ENCODE measurements at regions not wholly inside any gene's neighbourhood (a gene's known extent, or its start where the extent isn't known, plus 50 kb on each side); places are given as distances from the start of the nearest gene placed in this dataset.

DNA sequence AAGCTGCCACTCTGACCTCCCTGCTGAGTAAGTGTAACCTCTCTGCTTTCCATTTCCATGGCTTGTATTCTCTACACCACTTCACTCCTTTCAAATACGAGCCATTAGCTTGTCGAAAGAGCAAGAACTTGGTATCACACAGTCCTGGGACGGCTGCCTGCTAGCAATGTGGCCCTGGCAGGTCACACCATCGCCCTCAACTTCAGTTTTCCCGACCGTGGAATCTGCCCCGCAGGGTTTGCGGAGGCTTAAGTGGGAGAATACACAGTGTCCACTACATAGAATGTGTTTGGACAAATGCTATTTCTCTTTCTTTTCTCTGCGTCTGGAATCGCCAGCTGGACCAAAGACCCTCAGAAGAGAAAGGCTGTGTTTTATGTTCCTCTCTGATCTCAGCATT, 78.6 kb upstream of the STOX2 start:
- no peak for DNase-seq (ENCODE audit: low spot score in 2 of 2)
- H3K27me3 ChIP-seq (ENCODE audit: low read depth) = no peaks in the 10 kb centered on the region
- H3K36me3 ChIP-seq (replicated peaks) = no peaks in the 10 kb centered on the region
- no peaks in the 10 kb centered on the region for H3K9me3 ChIP-seq
- H3K4me3 ChIP-seq = no peak overlapping the region
- no peaks in the 10 kb centered on the region for H3K4me1 ChIP-seq
- in situ Hi-C loops (cut with MboI; ENCODE audit: low sequenced_read_pairs) = no loop called here

GRCh38 chr4:183828125-183828524, 77.0 kb upstream of the STOX2 start:
- in situ Hi-C loops (cut with MboI; ENCODE audit: low sequenced_read_pairs) = no loop called here
- Histone ChIP-seq H3K27me3 (ENCODE audit: low read depth) (no peaks in the 10 kb centered on the region), H3K9me3 (no peaks in the 10 kb centered on the region), H3K4me3 (no peak overlapping the region), H3K36me3 (replicated peaks) (no peaks in the 10 kb centered on the region), H3K4me1 (no peaks in the 10 kb centered on the region)
- no peak for DNase-seq (ENCODE audit: low spot score in 2 of 2)

DNA sequence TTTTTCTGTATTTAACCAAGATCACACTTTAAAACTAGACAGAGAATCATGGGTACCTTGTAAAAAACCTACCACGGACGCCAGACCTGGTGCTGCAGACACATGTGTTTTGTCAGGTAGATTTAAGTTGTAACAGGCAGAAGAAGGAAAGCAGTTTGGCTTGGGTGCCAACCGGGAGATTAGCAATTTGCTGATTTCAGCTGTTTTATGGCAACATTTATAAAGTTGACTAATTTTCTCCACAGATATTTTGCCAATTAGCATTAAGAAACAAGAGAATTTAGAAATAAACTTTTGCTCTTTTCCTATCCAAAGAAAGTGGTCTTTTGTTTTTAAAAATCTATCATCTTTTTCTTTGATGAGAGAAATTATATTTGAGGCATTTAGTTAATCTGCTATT, 76.3 kb upstream of the STOX2 start:
- no peak overlapping the region for H3K4me3 ChIP-seq
- H3K36me3 ChIP-seq (replicated peaks) = no peaks in the 10 kb centered on the region
- in situ Hi-C loops (cut with MboI; ENCODE audit: low sequenced_read_pairs) = no loop called here
- H3K9me3 ChIP-seq = no peaks in the 10 kb centered on the region
- DNase-seq (ENCODE audit: low spot score in 2 of 2) = no peak
- H3K4me1 ChIP-seq = no peaks in the 10 kb centered on the region
- H3K27me3 ChIP-seq (ENCODE audit: low read depth) = no peaks in the 10 kb centered on the region

DNA sequence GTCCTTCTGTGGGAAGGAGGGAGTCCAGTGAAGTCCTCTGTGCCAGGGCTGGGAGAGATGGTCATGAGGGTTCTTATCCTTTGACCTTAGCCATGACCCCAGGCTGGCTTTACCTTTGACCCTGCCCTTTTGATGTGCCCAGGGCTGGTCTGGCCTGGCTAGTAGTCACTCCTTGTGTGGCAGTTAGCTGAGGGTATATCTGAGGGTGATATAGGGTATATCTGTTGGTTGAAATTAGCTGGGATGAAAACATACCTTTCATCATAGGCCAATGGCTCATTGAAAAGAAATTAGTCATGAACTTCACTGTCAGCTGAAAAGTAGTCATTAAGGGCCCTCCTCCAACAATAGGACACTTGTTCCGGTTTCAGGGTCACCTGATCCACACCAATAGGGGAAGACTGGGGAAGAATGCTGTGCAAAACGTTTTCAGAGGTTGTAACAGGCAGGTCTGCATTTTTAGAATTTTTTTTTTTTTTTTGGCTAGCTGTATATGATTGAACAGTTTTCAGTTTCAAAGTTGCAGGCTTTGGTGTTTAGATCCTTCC, 74.6 kb upstream of the STOX2 start:
- no peak overlapping the region for H3K4me3 ChIP-seq
- no peaks in the 10 kb centered on the region for H3K4me1 ChIP-seq
- H3K27me3 ChIP-seq (ENCODE audit: low read depth) = no peaks in the 10 kb centered on the region
- in situ Hi-C loops (cut with MboI; ENCODE audit: low sequenced_read_pairs) = loop anchor here (10.0 kb wide), 1 partner anchor 414 kb away; no protein-coding TSS in a partner anchor
- DNase-seq (ENCODE audit: low spot score in 2 of 2) = no peak
- no peaks in the 10 kb centered on the region for H3K9me3 ChIP-seq
- H3K36me3 ChIP-seq (replicated peaks) = no peaks in the 10 kb centered on the region

DNA sequence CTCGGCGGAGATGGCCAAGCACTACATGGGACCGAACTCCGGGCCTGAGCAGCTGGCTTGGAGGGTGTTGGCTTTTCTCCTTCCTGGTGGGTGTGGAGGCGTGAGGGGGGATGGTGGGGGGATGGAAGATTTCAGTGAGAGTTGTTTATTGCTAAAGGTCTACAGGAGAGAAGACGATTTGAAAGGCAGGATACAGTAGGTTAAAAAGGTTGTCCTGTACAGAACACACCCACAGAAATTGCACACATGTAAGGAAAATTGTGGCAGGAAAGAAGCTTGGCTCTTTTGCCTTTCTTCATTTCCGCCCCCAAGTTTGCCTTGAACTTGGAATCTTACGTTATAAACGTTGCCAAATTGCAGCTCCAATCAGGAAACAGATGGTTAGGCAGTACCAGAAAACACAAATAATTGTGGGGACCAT, 74.1 kb upstream of the STOX2 start:
- in situ Hi-C loops (cut with MboI; ENCODE audit: low sequenced_read_pairs) = loop anchor here (10.0 kb wide), 1 partner anchor 414 kb away; no protein-coding TSS in a partner anchor
- Histone ChIP-seq H3K4me3 (no peak overlapping the region), H3K9me3 (no peaks in the 10 kb centered on the region), H3K4me1 (no peaks in the 10 kb centered on the region), H3K27me3 (ENCODE audit: low read depth) (no peaks in the 10 kb centered on the region), H3K36me3 (replicated peaks) (no peaks in the 10 kb centered on the region)
- DNase-seq (ENCODE audit: low spot score in 2 of 2) = no peak

DNA sequence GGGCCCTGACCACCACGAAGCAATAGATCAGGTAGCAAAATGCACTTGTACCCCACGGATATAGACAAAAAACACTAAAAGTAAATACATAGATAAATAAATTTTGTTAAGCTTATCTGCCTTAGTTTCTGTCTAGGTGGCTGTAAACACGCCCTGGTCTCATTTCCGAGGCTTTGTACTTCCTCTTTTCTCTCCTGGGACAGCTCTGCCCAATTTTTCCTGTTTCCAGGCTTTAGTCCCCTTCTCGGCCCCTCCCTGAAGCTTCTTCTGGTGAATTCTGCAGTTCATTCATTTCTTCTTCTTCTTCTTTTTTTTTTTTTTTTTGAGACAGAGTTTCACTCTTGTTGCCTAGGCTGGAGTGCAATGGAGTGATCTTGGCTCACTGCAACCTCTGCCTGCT, 73.4 kb upstream of the STOX2 start:
- H3K4me3 ChIP-seq = no peak overlapping the region
- no peaks in the 10 kb centered on the region for H3K4me1 ChIP-seq
- no peaks in the 10 kb centered on the region for H3K27me3 ChIP-seq (ENCODE audit: low read depth)
- no peaks in the 10 kb centered on the region for H3K36me3 ChIP-seq (replicated peaks)
- DNase-seq (ENCODE audit: low spot score in 2 of 2) = no peak
- in situ Hi-C loops (cut with MboI; ENCODE audit: low sequenced_read_pairs) = loop anchor here (10.0 kb wide), 1 partner anchor 413 kb away; no protein-coding TSS in a partner anchor
- no peaks in the 10 kb centered on the region for H3K9me3 ChIP-seq

- Histone ChIP-seq H3K4me3 (no peak overlapping the region), H3K4me1 (no peaks in the 10 kb centered on the region), H3K9me3 (no peaks in the 10 kb centered on the region), H3K27me3 (ENCODE audit: low read depth) (no peaks in the 10 kb centered on the region), H3K36me3 (replicated peaks) (no peaks in the 10 kb centered on the region)
- DNase-seq (ENCODE audit: low spot score in 2 of 2) = no peak
- in situ Hi-C loops (cut with MboI; ENCODE audit: low sequenced_read_pairs) = loop anchor here (10.0 kb wide), 1 partner anchor 412 kb away; no protein-coding TSS in a partner anchor
Observed at GRCh38 chr4:183832776-183833450, 72.2 kb upstream of the STOX2 start.

DNA sequence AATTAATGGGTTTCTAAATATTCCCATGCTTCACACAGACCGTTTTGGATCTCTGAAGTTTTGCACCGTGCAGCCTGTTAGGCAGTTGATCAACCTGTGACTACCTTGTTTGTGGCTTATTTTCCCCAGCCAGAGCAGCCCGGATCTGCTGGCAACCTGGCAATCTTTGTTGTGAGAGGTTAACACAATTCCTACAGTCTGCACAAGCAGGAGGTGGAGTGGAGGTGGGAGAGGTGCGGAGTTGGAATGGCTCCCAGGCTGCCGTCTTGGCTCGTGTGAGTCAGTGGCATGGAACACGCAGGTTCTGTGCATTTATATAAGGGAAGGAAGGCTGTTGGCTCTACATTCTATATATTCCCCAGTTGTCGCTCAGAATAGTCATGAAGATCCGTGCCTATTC, 70.9 kb upstream of the STOX2 start:
- in situ Hi-C loops (cut with MboI; ENCODE audit: low sequenced_read_pairs) = loop anchor here (10.0 kb wide), 1 partner anchor 411 kb away; no protein-coding TSS in a partner anchor
- Histone ChIP-seq H3K36me3 (replicated peaks) (no peaks in the 10 kb centered on the region), H3K4me1 (no peaks in the 10 kb centered on the region), H3K9me3 (no peaks in the 10 kb centered on the region), H3K27me3 (ENCODE audit: low read depth) (no peaks in the 10 kb centered on the region), H3K4me3 (no peak overlapping the region)
- no peak for DNase-seq (ENCODE audit: low spot score in 2 of 2)

DNA sequence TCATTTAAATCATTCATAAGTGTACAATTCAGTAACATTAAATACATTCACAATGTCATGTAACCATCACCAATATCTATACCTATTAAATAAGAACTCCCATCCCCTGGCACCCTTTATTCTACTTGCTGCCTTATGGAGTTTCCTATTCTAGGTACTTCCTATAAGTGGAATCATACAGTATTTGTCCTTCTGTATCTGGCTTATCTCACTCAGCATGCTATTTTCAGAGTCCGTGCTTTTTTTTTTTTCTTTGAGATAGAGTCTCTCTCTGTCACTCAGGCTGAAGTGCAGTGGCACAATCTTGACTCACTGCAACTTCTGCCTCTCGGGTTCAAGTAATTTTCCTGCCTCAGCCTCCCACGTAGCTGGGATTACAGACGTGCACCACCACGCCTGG, 67.9 kb upstream of the STOX2 start:
- no peak overlapping the region for H3K4me3 ChIP-seq
- no peaks in the 10 kb centered on the region for H3K27me3 ChIP-seq (ENCODE audit: low read depth)
- no peaks in the 10 kb centered on the region for H3K36me3 ChIP-seq (replicated peaks)
- in situ Hi-C loops (cut with MboI; ENCODE audit: low sequenced_read_pairs) = loop anchor here (5.0 to 10.0 kb wide), 2 partner anchors 330 to 408 kb away; no protein-coding TSS in a partner anchor
- no peaks in the 10 kb centered on the region; the same call in 1 of the 2 replicates for H3K9me3 ChIP-seq
- no peak for DNase-seq (ENCODE audit: low spot score in 2 of 2)
- no peaks in the 10 kb centered on the region for H3K4me1 ChIP-seq

GRCh38 chr4:183838987-183839712, 66.0 kb upstream of the STOX2 start:
- DNase-seq (ENCODE audit: low spot score in 2 of 2) = no peak
- in situ Hi-C loops (cut with MboI; ENCODE audit: low sequenced_read_pairs) = loop anchor here (5.0 to 10.0 kb wide), 2 partner anchors 328 to 406 kb away; no protein-coding TSS in a partner anchor
- no peaks in the 10 kb centered on the region; the same call in 1 of the 2 replicates for H3K9me3 ChIP-seq

GRCh38 chr4:183840311-183840710, 64.8 kb upstream of the STOX2 start:
- in situ Hi-C loops (cut with MboI; ENCODE audit: low sequenced_read_pairs) = no loop called here
- peak; percentile 81 to 89 for DNase-seq (ENCODE audit: low spot score in 2 of 2)

More at GRCh38 chr4:183838987-183839712, 66.0 kb upstream of the STOX2 start:
- Histone ChIP-seq H3K27me3 (ENCODE audit: low read depth) (no peaks in the 10 kb centered on the region), H3K4me1 (no peaks in the 10 kb centered on the region), H3K36me3 (replicated peaks) (no peaks in the 10 kb centered on the region), H3K4me3 (no peak overlapping the region)

GRCh38 chr4:183841001-183841400, 64.1 kb upstream of the STOX2 start:
- Histone ChIP-seq H3K9me3 (no peaks in the 10 kb centered on the region; the same call in 1 of the 2 replicates), H3K27me3 (ENCODE audit: low read depth) (no peaks in the 10 kb centered on the region), H3K4me1 (no peaks in the 10 kb centered on the region), H3K4me3 (no peak overlapping the region), H3K36me3 (replicated peaks) (no peaks in the 10 kb centered on the region)
- no peak for DNase-seq (ENCODE audit: low spot score in 2 of 2)
- in situ Hi-C loops (cut with MboI; ENCODE audit: low sequenced_read_pairs) = no loop called here

More at GRCh38 chr4:183840311-183840710, 64.8 kb upstream of the STOX2 start:
- H3K9me3 ChIP-seq = no peaks in the 10 kb centered on the region; the same call in 1 of the 2 replicates
- no peaks in the 10 kb centered on the region for H3K27me3 ChIP-seq (ENCODE audit: low read depth)
- no peaks in the 10 kb centered on the region for H3K36me3 ChIP-seq (replicated peaks)
- no peaks in the 10 kb centered on the region for H3K4me1 ChIP-seq
- H3K4me3 ChIP-seq = no peak overlapping the region

DNA sequence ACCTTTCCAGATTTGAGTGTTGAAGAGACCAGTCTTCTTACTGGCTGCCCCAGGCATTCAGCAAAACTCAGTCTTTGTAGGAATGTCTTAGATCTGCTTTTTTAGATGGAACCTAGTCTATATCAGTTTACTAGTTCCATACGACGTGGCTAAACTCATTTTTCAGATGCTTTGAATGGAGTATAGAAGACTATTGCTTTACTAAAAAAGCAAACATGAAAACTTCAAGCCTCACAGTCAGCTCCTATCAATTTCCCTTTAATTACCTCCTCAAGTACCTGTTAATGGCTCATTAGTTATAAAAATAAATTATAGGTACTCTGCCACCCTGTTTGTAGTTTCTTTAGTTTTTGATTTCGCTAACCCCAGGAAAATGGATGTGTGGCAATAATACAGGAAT, 63.0 kb upstream of the STOX2 start:
- no peak for DNase-seq (ENCODE audit: low spot score in 2 of 2)
- Histone ChIP-seq H3K9me3 (no peaks in the 10 kb centered on the region; the same call in 1 of the 2 replicates), H3K4me1 (no peaks in the 10 kb centered on the region), H3K27me3 (ENCODE audit: low read depth) (no peaks in the 10 kb centered on the region), H3K4me3 (no peak overlapping the region), H3K36me3 (replicated peaks) (no peaks in the 10 kb centered on the region)
- in situ Hi-C loops (cut with MboI; ENCODE audit: low sequenced_read_pairs) = no loop called here

- Histone ChIP-seq H3K27me3 (ENCODE audit: low read depth) (no peaks in the 10 kb centered on the region), H3K36me3 (replicated peaks) (no peaks in the 10 kb centered on the region), H3K4me1 (no peaks in the 10 kb centered on the region), H3K4me3 (no peak overlapping the region), H3K9me3 (no peaks in the 10 kb centered on the region; the same call in 1 of the 2 replicates)
- no peak for DNase-seq (ENCODE audit: low spot score in 2 of 2)
- in situ Hi-C loops (cut with MboI; ENCODE audit: low sequenced_read_pairs) = no loop called here
Observed at GRCh38 chr4:183843248-183843671, 61.8 kb upstream of the STOX2 start.

All from HAP-1 (cell line).